GM23338 (cell line): ENCODE measurements at regions not wholly inside any gene's neighbourhood (a gene's known extent, or its start where the extent isn't known, plus 50 kb on each side); places are given as distances from the start of the nearest gene placed in this dataset.

ENCODE experiments used
- ATAC-seq: fragments of 200-7000 bp; cut with Tn5 transposase; 3 replicates; pipeline ENCODE4 v1.9.1; 2020
- DNase-seq: peaks from one replicate; pipeline ENCODE4 v3.0.0-alpha.2; 2015; ENCODE audit warnings: low spot score
- H2AFZ ChIP-seq: fragments of 200-600 bp; sonication (generic); 2 replicates; pipeline ENCODE4 v1.8.0; 2016; ENCODE audit warnings: antibody characterized with exemption, mild to moderate bottlenecking, moderate library complexity
- H3F3A ChIP-seq: fragments of 200-600 bp; sonication (generic); replicated peaks from 2 replicates; pipeline ENCODE4 v1.8.0; 2017; ENCODE audit warnings: antibody characterized with exemption, mixed run types, low read depth
- H3K27ac ChIP-seq: fragments of 200-600 bp; sonication (generic); 2 replicates; pipeline ENCODE4 v1.6.1; 2016; ENCODE audit warnings: low read depth
- H3K27me3 ChIP-seq: fragments of 200-600 bp; sonication (generic); 2 replicates; pipeline ENCODE4 v1.8.0; 2016; ENCODE audit warnings: mild to moderate bottlenecking, mixed run types, moderate library complexity; ENCODE audit not compliant: insufficient read depth
- H3K36me3 ChIP-seq: fragments of 200-600 bp; sonication (generic); 2 replicates; pipeline ENCODE4 v1.8.0; 2016; ENCODE audit warnings: mild to moderate bottlenecking; ENCODE audit not compliant: insufficient read depth
- H3K4me1 ChIP-seq: fragments of 200-600 bp; sonication (generic); 2 replicates; pipeline ENCODE4 v1.8.0; 2016; ENCODE audit warnings: mild to moderate bottlenecking, moderate library complexity; ENCODE audit not compliant: insufficient read depth
- H3K4me2 ChIP-seq: fragments of 200-600 bp; sonication (generic); 2 replicates; pipeline ENCODE4 v1.7.1; 2017; ENCODE audit warnings: mixed run types
- H3K4me3 ChIP-seq: fragments of 200-600 bp; sonication (generic); 2 replicates; pipeline ENCODE4 v1.6.1; 2016; ENCODE audit warnings: mixed run types
- H3K79me2 ChIP-seq: fragments of 200-600 bp; sonication (generic); replicated peaks from 2 replicates; pipeline ENCODE4 v1.8.0; 2017; ENCODE audit warnings: mild to moderate bottlenecking; ENCODE audit not compliant: insufficient read depth
- H3K9me2 ChIP-seq: fragments of 200-600 bp; sonication (generic); 2 replicates; pipeline ENCODE4 v1.8.0; 2017; ENCODE audit not compliant: insufficient read depth
- H4K20me1 ChIP-seq: fragments of 200-600 bp; sonication (generic); replicated peaks from 2 replicates; pipeline ENCODE4 v1.8.0; 2017; ENCODE audit warnings: mild to moderate bottlenecking; ENCODE audit not compliant: insufficient read depth
- H3K27ac Mint-ChIP-seq: 2 replicates; pipeline ENCODE4 v1.8.0; 2020; ENCODE audit warnings: inconsistent platforms, mild to moderate bottlenecking, moderate library complexity, mixed read lengths
- H3K27me3 Mint-ChIP-seq: 3 replicates; pipeline ENCODE4 v1.8.0; 2022; ENCODE audit warnings: low read depth, mild to moderate bottlenecking, moderate library complexity, mixed read lengths, inconsistent platforms; ENCODE audit not compliant: insufficient read depth, poor library complexity
- H3K36me3 Mint-ChIP-seq: 3 replicates; pipeline ENCODE4 v1.8.0; 2021; ENCODE audit warnings: low read depth, mild to moderate bottlenecking, inconsistent platforms, moderate library complexity, mixed read lengths
- H3K4me1 Mint-ChIP-seq: 3 replicates; pipeline ENCODE4 v1.8.0; 2020; ENCODE audit warnings: mild to moderate bottlenecking, inconsistent platforms, mixed read lengths
- H3K4me3 Mint-ChIP-seq: 3 replicates; pipeline ENCODE4 v1.8.0; 2021; ENCODE audit warnings: moderate library complexity, mild to moderate bottlenecking, inconsistent platforms, mixed read lengths
- H3K9me3 Mint-ChIP-seq: 3 replicates; pipeline ENCODE4 v1.8.0; 2020; ENCODE audit warnings: moderate library complexity, mild to moderate bottlenecking, inconsistent platforms, mixed read lengths
- ETS1 ChIP-seq: IDR thresholded peaks from 2 replicates; pipeline ENCODE4 v1.6.1; 2016; ENCODE audit warnings: antibody characterized with exemption
- EZH2phosphoT487 ChIP-seq: fragments of 200-600 bp; sonication (generic); IDR thresholded peaks from one replicate; pipeline ENCODE4 v1.8.1; 2018; ENCODE audit warnings: antibody characterized with exemption; ENCODE audit not compliant: unreplicated experiment
- NANOG ChIP-seq: IDR thresholded peaks from 2 replicates; pipeline ENCODE4 v1.6.1; 2016; ENCODE audit warnings: antibody characterized with exemption, borderline replicate concordance
- POLR2AphosphoS5 ChIP-seq: IDR thresholded peaks from 2 replicates; pipeline ENCODE4 v1.6.1; 2016; ENCODE audit warnings: antibody characterized with exemption, low read depth
- STAT1 ChIP-seq: IDR thresholded peaks from one replicate; pipeline ENCODE4 v1.6.1; 2016; ENCODE audit warnings: antibody characterized with exemption; ENCODE audit not compliant: unreplicated experiment
- ZNF114 ChIP-seq: fragments of 250-450 bp; sonication (Bioruptor Pico); IDR thresholded peaks from 2 replicates; pipeline ENCODE4 v1.5.0; 2020; ENCODE audit warnings: mild to moderate bottlenecking, moderate library complexity
- ZNF462 ChIP-seq: fragments of 250-450 bp; sonication (Bioruptor Pico); IDR thresholded peaks from 2 replicates; pipeline ENCODE4 v1.5.0; 2020; ENCODE audit warnings: mild to moderate bottlenecking, moderate library complexity

DNA sequence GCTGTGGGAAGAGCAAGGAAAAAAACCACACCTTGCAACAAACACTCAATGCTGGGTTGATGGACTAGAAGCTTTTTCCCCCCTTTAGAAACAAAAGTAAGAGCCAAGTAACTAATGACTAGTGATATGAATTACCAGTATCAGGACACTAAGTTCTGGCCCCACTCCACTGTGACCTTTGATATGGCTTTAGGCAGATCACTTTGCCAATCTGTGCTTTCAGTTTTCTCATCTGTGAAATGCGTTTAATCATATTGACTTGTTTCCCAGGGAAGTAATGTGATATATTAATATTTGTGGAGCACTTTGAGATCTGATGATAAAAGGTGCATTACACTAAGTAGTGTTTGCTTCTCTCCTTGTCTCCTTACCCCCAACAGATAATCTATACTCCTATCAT, 319.3 kb upstream of the SATB1 start (continued):
- TF ChIP-seq EZH2phosphoT487: no peak
- no peak for TF ChIP-seq POLR2AphosphoS5
- TF ChIP-seq ZNF462 (CRISPR knock-in tag): no peak

GRCh38 chr3:18743761-18744160, 318.6 kb upstream of the SATB1 start:
- DNase-seq (no peak), ATAC-seq (no peak)
- Histone ChIP-seq H3F3A (no peaks in the 10 kb centered on the region), H3K4me2 (no peak overlapping the region), H3K27ac (no peak overlapping the region), H3K9me2 (no peaks in the 10 kb centered on the region), H3K4me1 (no peaks in the 10 kb centered on the region), H4K20me1 (no peaks in the 10 kb centered on the region), H3K27me3 (no peaks in the 10 kb centered on the region), H3K4me3 (no peak overlapping the region), H3K36me3 (no peaks in the 10 kb centered on the region), H2AFZ (no peak overlapping the region), H3K79me2 (no peaks in the 10 kb centered on the region)
- Mint-ChIP-seq H3K36me3 (no peaks in the 10 kb centered on the region), H3K27me3 (no peaks in the 10 kb centered on the region), H3K4me3 (no peak overlapping the region), H3K9me3 (no peaks in the 10 kb centered on the region), H3K27ac (no peak overlapping the region), H3K4me1 (peaks cover 3% of the 10 kb centered on the region; the same call in 1 of the 3 replicates)
- TF ChIP-seq ZNF462 (CRISPR knock-in tag) (no peak), ZNF114 (CRISPR knock-in tag) (no peak), STAT1 (no peak), NANOG (no peak), ETS1 (no peak)
